SHP77 (cell line): ENCODE measurements at regions not wholly inside any gene's neighbourhood (a gene's known extent, or its start where the extent isn't known, plus 50 kb on each side); places are given as distances from the start of the nearest gene placed in this dataset.

Experiments used
- DNase-seq, 2 experiments: peaks; one replicate each; lab custom pipeline; 2025; lab: John Stamatoyannopoulos, UW

- DNase-seq = no peak
Observed at GRCh38 chr9:7984203-7984602, 184.6 kb upstream of the DMAC1 start.

GRCh38 chr9:7983490-7983889, 183.9 kb upstream of the DMAC1 start:
- no peak for DNase-seq

- DNase-seq = no peak
Observed at GRCh38 chr9:7982907-7983306, 183.3 kb upstream of the DMAC1 start.

GRCh38 chr9:7980691-7981289, 181.2 kb upstream of the DMAC1 start:
- peak in 1 of 2 experiments; percentile 26 for DNase-seq

- DNase-seq = no peak
Observed at GRCh38 chr9:7980041-7980440, 180.5 kb upstream of the DMAC1 start.

GRCh38 chr9:7979611-7980010, 180.0 kb upstream of the DMAC1 start:
- DNase-seq = no peak

GRCh38 chr9:7977586-7977985, 178.0 kb upstream of the DMAC1 start:
- no peak for DNase-seq

GRCh38 chr9:7976856-7977255, 177.3 kb upstream of the DMAC1 start:
- no peak for DNase-seq

GRCh38 chr9:7976167-7976755, 176.7 kb upstream of the DMAC1 start:
- DNase-seq = no peak

GRCh38 chr9:7975336-7975735, 175.8 kb upstream of the DMAC1 start:
- no peak for DNase-seq

- DNase-seq = peak in 1 of 2 experiments; percentile 4
Observed at GRCh38 chr9:7974335-7974960, 174.9 kb upstream of the DMAC1 start.

- DNase-seq = no peak
Observed at GRCh38 chr9:7973123-7973522, 173.5 kb upstream of the DMAC1 start.

- DNase-seq = no peak
Observed at GRCh38 chr9:7970681-7971330, 171.2 kb upstream of the DMAC1 start.

GRCh38 chr9:7968687-7969086, 169.1 kb upstream of the DMAC1 start:
- no peak for DNase-seq

- no peak for DNase-seq
Observed at GRCh38 chr9:7967851-7968250, 168.3 kb upstream of the DMAC1 start.

- DNase-seq = no peak
Observed at GRCh38 chr9:7967093-7967827, 167.7 kb upstream of the DMAC1 start.

- no peak for DNase-seq
Observed at GRCh38 chr9:7965063-7965462, 165.5 kb upstream of the DMAC1 start.

GRCh38 chr9:7963026-7963425, 163.4 kb upstream of the DMAC1 start:
- no peak for DNase-seq

GRCh38 chr9:7961076-7961475, 161.5 kb upstream of the DMAC1 start:
- no peak for DNase-seq

GRCh38 chr9:7960320-7961050, 160.9 kb upstream of the DMAC1 start:
- no peak for DNase-seq

GRCh38 chr9:7957803-7958202, 158.2 kb upstream of the DMAC1 start:
- DNase-seq = no peak

- DNase-seq = no peak
Observed at GRCh38 chr9:7947577-7947976, 148.0 kb upstream of the DMAC1 start.
